ENCODE measurements at regions not wholly inside any gene's neighbourhood (a gene's known extent, or its start where the extent isn't known, plus 50 kb on each side); places are given as distances from the start of the nearest gene placed in this dataset.

GRCh38 chr4:144259285-144259684, 118.8 kb upstream of the GYPA start:
- no peak for TF ChIP-seq RAD21 (IDR thresholded peaks at IDR 0.05)
- TF ChIP-seq CTCF (IDR thresholded peaks at IDR 0.05; ENCODE audit: low read depth, low read length, missing input control), result no peak
- no peak for TF ChIP-seq ZBTB33 (IDR thresholded peaks at IDR 0.05)
- no peak for TF ChIP-seq RXRA (IDR thresholded peaks at IDR 0.05)
- no peak for TF ChIP-seq TAF1 (conservative IDR thresholded peaks at IDR 0.05)
- no peak for TF ChIP-seq MAX (IDR thresholded peaks at IDR 0.05)
- no peak for TF ChIP-seq ATF3 (IDR thresholded peaks at IDR 0.05)
- TF ChIP-seq REST (IDR thresholded peaks at IDR 0.05), result no peak
- TF ChIP-seq NR2F2 (IDR thresholded peaks at IDR 0.05), result no peak
- TF ChIP-seq JUND (IDR thresholded peaks at IDR 0.05), result no peak
- no peak for TF ChIP-seq FOXA1 (IDR thresholded peaks at IDR 0.05)

Measured in liver (tissue), 3 donors.